ENCODE measurements at regions not wholly inside any gene's neighbourhood (a gene's known extent, or its start where the extent isn't known, plus 50 kb on each side); places are given as distances from the start of the nearest gene placed in this dataset.

GRCh38 chr15:69860321-69860720 lies 237.4 kb downstream of the TLE3 start:
- H3K27ac ChIP-seq (ENCODE audit: low read length, poor library complexity, severe bottlenecking), result no peak overlapping the region
- no peak overlapping the region for H3K4me3 ChIP-seq (ENCODE audit: insufficient read depth in 1 of 2, low read depth in 1 of 2, low read length in 2 of 2)
- 98% methylated on average over 3 of the region's 7 CpGs for WGBS
- peak overlapping the region in 1 of 2 experiments; percentile 28 for H3K23ac ChIP-seq (ENCODE audit: low read length in 2 of 2)
- H2AFZ ChIP-seq (ENCODE audit: low read depth, low read length), result no peak overlapping the region
- no peak overlapping the region for H2BK5ac ChIP-seq (ENCODE audit: low read depth, low read length, poor library complexity, severe bottlenecking)
- no peaks in the 10 kb centered on the region for H3K36me3 ChIP-seq (ENCODE audit: control insufficient read depth in 1 of 2, insufficient read depth in 2 of 2, low read depth in 1 of 2, low read length in 2 of 2)
- peak overlapping the region in 1 of 2 experiments; percentile 53 for H3K4ac ChIP-seq (ENCODE audit: low read depth in 1 of 2, low read length in 2 of 2)
- H3K79me1 ChIP-seq (replicated peaks; ENCODE audit: low read length, poor library complexity, severe bottlenecking), result no peaks in the 10 kb centered on the region
- no peak overlapping the region for H2BK120ac ChIP-seq (ENCODE audit: low read depth, low read length)
- peak overlapping the region; percentile 16 to 80 for H3K18ac ChIP-seq (ENCODE audit: low read depth in 1 of 2, low read length in 2 of 2)
- no peak overlapping the region for H3K4me2 ChIP-seq (ENCODE audit: low read length, poor library complexity, severe bottlenecking)
- DNase-seq, result no peak
- peaks cover 17% of the 10 kb centered on the region for H3K4me1 ChIP-seq (ENCODE audit: control insufficient read depth, insufficient read depth, low read depth, low read length)
- H3K27me3 ChIP-seq (ENCODE audit: control insufficient read depth in 1 of 2, insufficient read depth in 1 of 2, low read length in 2 of 2), result peaks cover 0 to 39% of the 10 kb centered on the region in 2 experiments
- peak overlapping the region in 1 of 2 experiments; percentile 55 for H3K14ac ChIP-seq (ENCODE audit: low read length in 2 of 2)
- no peaks in the 10 kb centered on the region for H3K9me3 ChIP-seq (ENCODE audit: control insufficient read depth, low read length)
- no peak overlapping the region for H3K9ac ChIP-seq (ENCODE audit: low read length)
- no peak overlapping the region for H2BK15ac ChIP-seq (ENCODE audit: low read depth, poor library complexity, severe bottlenecking)
- no peak overlapping the region for H2AK5ac ChIP-seq (ENCODE audit: low read length, severe bottlenecking)
- peak overlapping the region; percentile 27 for H4K8ac ChIP-seq (ENCODE audit: low read length)
- H2BK12ac ChIP-seq (ENCODE audit: low read length in 2 of 2), result peak overlapping the region; percentile 85 to 96
- peak overlapping the region; percentile 43 for H4K91ac ChIP-seq (ENCODE audit: low read length)

- Histone ChIP-seq H3K9me3 (ENCODE audit: control insufficient read depth, low read length) (no peaks in the 10 kb centered on the region), H2BK12ac (ENCODE audit: low read length in 2 of 2) (peak overlapping the region; percentile 85 to 87), H3K36me3 (ENCODE audit: control insufficient read depth in 1 of 2, insufficient read depth in 2 of 2, low read depth in 1 of 2, low read length in 2 of 2) (no peaks in the 10 kb centered on the region), H2AK5ac (ENCODE audit: low read length, severe bottlenecking) (no peak overlapping the region), H3K18ac (ENCODE audit: low read depth in 1 of 2, low read length in 2 of 2) (peak overlapping the region; percentile 81 to 92), H4K91ac (ENCODE audit: low read length) (peak overlapping the region; percentile 76), H3K23ac (ENCODE audit: low read length in 2 of 2) (no peak overlapping the region), H3K79me1 (replicated peaks; ENCODE audit: low read length, poor library complexity, severe bottlenecking) (no peaks in the 10 kb centered on the region), H2BK5ac (ENCODE audit: low read depth, low read length, poor library complexity, severe bottlenecking) (no peak overlapping the region), H3K4me2 (ENCODE audit: low read length, poor library complexity, severe bottlenecking) (no peak overlapping the region), H3K4me3 (ENCODE audit: insufficient read depth in 1 of 2, low read depth in 1 of 2, low read length in 2 of 2) (no peak overlapping the region), H4K8ac (ENCODE audit: low read length) (peak overlapping the region; percentile 79), H2BK120ac (ENCODE audit: low read depth, low read length) (peak overlapping the region; percentile 52), H3K14ac (ENCODE audit: low read length in 2 of 2) (peak overlapping the region in 1 of 2 experiments; percentile 73), H3K4ac (ENCODE audit: low read depth in 1 of 2, low read length in 2 of 2) (peak overlapping the region; percentile 21 to 27), H2BK15ac (ENCODE audit: low read depth, poor library complexity, severe bottlenecking) (peak overlapping the region; percentile 15), H3K27ac (ENCODE audit: low read length, poor library complexity, severe bottlenecking) (no peak overlapping the region), H3K4me1 (ENCODE audit: control insufficient read depth, insufficient read depth, low read depth, low read length) (peaks cover 14% of the 10 kb centered on the region), H2AFZ (ENCODE audit: low read depth, low read length) (no peak overlapping the region), H3K9ac (ENCODE audit: low read length) (no peak overlapping the region), H3K27me3 (ENCODE audit: control insufficient read depth in 1 of 2, insufficient read depth in 1 of 2, low read length in 2 of 2) (peaks cover 0 to 39% of the 10 kb centered on the region in 2 experiments)
- DNase-seq, result peak; percentile 14
- 79% methylated on average over 9 of the region's 9 CpGs for WGBS
Observed at GRCh38 chr15:69860921-69861320, 236.8 kb downstream of the TLE3 start.

GRCh38 chr15:69861331-69862171 lies 236.2 kb downstream of the TLE3 start:
- 27% methylated on average over 8 of the region's 8 CpGs for WGBS

GRCh38 chr15:69862540-69862939 lies 235.2 kb downstream of the TLE3 start:
- Histone ChIP-seq H3K18ac (ENCODE audit: low read depth in 1 of 2, low read length in 2 of 2) (peak overlapping the region; percentile 1 to 68), H2BK15ac (ENCODE audit: low read depth, poor library complexity, severe bottlenecking) (no peak overlapping the region), H2AK5ac (ENCODE audit: low read length, severe bottlenecking) (no peak overlapping the region), H3K9ac (ENCODE audit: low read length) (no peak overlapping the region), H4K8ac (ENCODE audit: low read length) (peak overlapping the region; percentile 7), H3K27me3 (ENCODE audit: control insufficient read depth in 1 of 2, insufficient read depth in 1 of 2, low read length in 2 of 2) (peaks cover 0 to 39% of the 10 kb centered on the region in 2 experiments), H3K4ac (ENCODE audit: low read depth in 1 of 2, low read length in 2 of 2) (peak overlapping the region in 1 of 2 experiments; percentile 63), H3K4me1 (ENCODE audit: control insufficient read depth, insufficient read depth, low read depth, low read length) (peaks cover 9% of the 10 kb centered on the region), H3K27ac (ENCODE audit: low read length, poor library complexity, severe bottlenecking) (no peak overlapping the region), H2BK120ac (ENCODE audit: low read depth, low read length) (no peak overlapping the region), H3K4me2 (ENCODE audit: low read length, poor library complexity, severe bottlenecking) (no peak overlapping the region), H4K91ac (ENCODE audit: low read length) (no peak overlapping the region), H2BK12ac (ENCODE audit: low read length in 2 of 2) (no peak overlapping the region), H2AFZ (ENCODE audit: low read depth, low read length) (no peak overlapping the region), H3K36me3 (ENCODE audit: control insufficient read depth in 1 of 2, insufficient read depth in 2 of 2, low read depth in 1 of 2, low read length in 2 of 2) (no peaks in the 10 kb centered on the region), H3K9me3 (ENCODE audit: control insufficient read depth, low read length) (no peaks in the 10 kb centered on the region), H3K14ac (ENCODE audit: low read length in 2 of 2) (no peak overlapping the region), H3K23ac (ENCODE audit: low read length in 2 of 2) (no peak overlapping the region), H2BK5ac (ENCODE audit: low read depth, low read length, poor library complexity, severe bottlenecking) (no peak overlapping the region), H3K4me3 (ENCODE audit: insufficient read depth in 1 of 2, low read depth in 1 of 2, low read length in 2 of 2) (no peak overlapping the region), H3K79me1 (replicated peaks; ENCODE audit: low read length, poor library complexity, severe bottlenecking) (no peaks in the 10 kb centered on the region)
- WGBS, result 28% methylated on average over 4 of the region's 4 CpGs
- peak; percentile 97 for DNase-seq

More at GRCh38 chr15:69861331-69862171, 236.2 kb downstream of the TLE3 start:
- Histone ChIP-seq H2BK12ac (ENCODE audit: low read length in 2 of 2) (peak overlapping the region; percentile 85 to 87), H3K14ac (ENCODE audit: low read length in 2 of 2) (no peak overlapping the region), H3K9me3 (ENCODE audit: control insufficient read depth, low read length) (no peaks in the 10 kb centered on the region), H3K27me3 (ENCODE audit: control insufficient read depth in 1 of 2, insufficient read depth in 1 of 2, low read length in 2 of 2) (peaks cover 0 to 39% of the 10 kb centered on the region in 2 experiments), H3K79me1 (replicated peaks; ENCODE audit: low read length, poor library complexity, severe bottlenecking) (no peaks in the 10 kb centered on the region), H2AK5ac (ENCODE audit: low read length, severe bottlenecking) (no peak overlapping the region), H4K91ac (ENCODE audit: low read length) (peak overlapping the region; percentile 71), H2BK5ac (ENCODE audit: low read depth, low read length, poor library complexity, severe bottlenecking) (no peak overlapping the region), H3K9ac (ENCODE audit: low read length) (no peak overlapping the region), H3K27ac (ENCODE audit: low read length, poor library complexity, severe bottlenecking) (no peak overlapping the region), H3K4me3 (ENCODE audit: insufficient read depth in 1 of 2, low read depth in 1 of 2, low read length in 2 of 2) (no peak overlapping the region), H4K8ac (ENCODE audit: low read length) (peak overlapping the region; percentile 81), H3K23ac (ENCODE audit: low read length in 2 of 2) (no peak overlapping the region), H3K36me3 (ENCODE audit: control insufficient read depth in 1 of 2, insufficient read depth in 2 of 2, low read depth in 1 of 2, low read length in 2 of 2) (no peaks in the 10 kb centered on the region), H3K4ac (ENCODE audit: low read depth in 1 of 2, low read length in 2 of 2) (peak overlapping the region; percentile 40 to 53), H3K4me2 (ENCODE audit: low read length, poor library complexity, severe bottlenecking) (no peak overlapping the region), H2BK120ac (ENCODE audit: low read depth, low read length) (peak overlapping the region; percentile 74), H2AFZ (ENCODE audit: low read depth, low read length) (no peak overlapping the region), H3K18ac (ENCODE audit: low read depth in 1 of 2, low read length in 2 of 2) (peak overlapping the region; percentile 90 to 92), H3K4me1 (ENCODE audit: control insufficient read depth, insufficient read depth, low read depth, low read length) (peaks cover 12% of the 10 kb centered on the region), H2BK15ac (ENCODE audit: low read depth, poor library complexity, severe bottlenecking) (peak overlapping the region; percentile 15)
- peak; percentile 97 for DNase-seq
